ENCODE measurements at regions not wholly inside any gene's neighbourhood (a gene's known extent, or its start where the extent isn't known, plus 50 kb on each side); places are given as distances from the start of the nearest gene placed in this dataset.

- Histone ChIP-seq H3K27ac (no peak overlapping the region), H3K4me3 (ENCODE audit: low read depth, low read length) (no peak overlapping the region), H3K27me3 (ENCODE audit: insufficient read depth, low read depth, severe bottlenecking) (no peaks in the 10 kb centered on the region), H3K36me3 (no peaks in the 10 kb centered on the region), H3K9me3 (ENCODE audit: severe bottlenecking) (no peaks in the 10 kb centered on the region)
- DNase-seq, result no peak
- no peak for TF ChIP-seq CTCF (IDR thresholded peaks at IDR 0.05; ENCODE audit: low read depth, low read length)
Measured at GRCh38 chr15:37537802-37538201, 396.6 kb upstream of the TMCO5A start.

- Histone ChIP-seq H3K9me3 (ENCODE audit: severe bottlenecking) (no peaks in the 10 kb centered on the region), H3K27me3 (ENCODE audit: insufficient read depth, low read depth, severe bottlenecking) (no peaks in the 10 kb centered on the region), H3K36me3 (no peaks in the 10 kb centered on the region), H3K27ac (no peak overlapping the region), H3K4me3 (ENCODE audit: low read depth, low read length) (no peak overlapping the region)
- no peak for TF ChIP-seq CTCF (IDR thresholded peaks at IDR 0.05; ENCODE audit: low read depth, low read length)
- DNase-seq, result no peak
Measured at GRCh38 chr15:37548116-37548515, 386.3 kb upstream of the TMCO5A start.

- no peak for TF ChIP-seq CTCF (IDR thresholded peaks at IDR 0.05; ENCODE audit: low read depth, low read length)
- H3K27me3 ChIP-seq (ENCODE audit: insufficient read depth, low read depth, severe bottlenecking), result no peaks in the 10 kb centered on the region
- no peak for DNase-seq
- H3K36me3 ChIP-seq, result no peaks in the 10 kb centered on the region
- no peaks in the 10 kb centered on the region for H3K9me3 ChIP-seq (ENCODE audit: severe bottlenecking)
- no peak overlapping the region for H3K4me3 ChIP-seq (ENCODE audit: low read depth, low read length)
- H3K27ac ChIP-seq, result no peak overlapping the region
Measured at GRCh38 chr15:37550360-37551024, 383.9 kb upstream of the TMCO5A start.

GRCh38 chr15:37572401-37572800 lies 362.0 kb upstream of the TMCO5A start:
- Histone ChIP-seq H3K4me3 (ENCODE audit: low read depth, low read length) (no peak overlapping the region), H3K27ac (no peak overlapping the region), H3K36me3 (no peaks in the 10 kb centered on the region), H3K9me3 (ENCODE audit: severe bottlenecking) (no peaks in the 10 kb centered on the region), H3K27me3 (ENCODE audit: insufficient read depth, low read depth, severe bottlenecking) (no peaks in the 10 kb centered on the region)
- no peak for DNase-seq
- TF ChIP-seq CTCF (IDR thresholded peaks at IDR 0.05; ENCODE audit: low read depth, low read length), result no peak

GRCh38 chr15:37574985-37575384 lies 359.5 kb upstream of the TMCO5A start:
- no peaks in the 10 kb centered on the region for H3K36me3 ChIP-seq
- H3K27me3 ChIP-seq (ENCODE audit: insufficient read depth, low read depth, severe bottlenecking), result no peaks in the 10 kb centered on the region
- no peak overlapping the region for H3K4me3 ChIP-seq (ENCODE audit: low read depth, low read length)
- H3K9me3 ChIP-seq (ENCODE audit: severe bottlenecking), result no peaks in the 10 kb centered on the region
- no peak for DNase-seq
- no peak overlapping the region for H3K27ac ChIP-seq
- TF ChIP-seq CTCF (IDR thresholded peaks at IDR 0.05; ENCODE audit: low read depth, low read length), result no peak

GRCh38 chr15:37576952-37577351 lies 357.5 kb upstream of the TMCO5A start:
- no peaks in the 10 kb centered on the region for H3K27me3 ChIP-seq (ENCODE audit: insufficient read depth, low read depth, severe bottlenecking)
- H3K4me3 ChIP-seq (ENCODE audit: low read depth, low read length), result no peak overlapping the region
- no peak overlapping the region for H3K27ac ChIP-seq
- H3K9me3 ChIP-seq (ENCODE audit: severe bottlenecking), result no peaks in the 10 kb centered on the region
- no peak for TF ChIP-seq CTCF (IDR thresholded peaks at IDR 0.05; ENCODE audit: low read depth, low read length)
- DNase-seq, result no peak
- H3K36me3 ChIP-seq, result no peaks in the 10 kb centered on the region
